Fibroblast of pulmonary artery (primary cell): ENCODE measurements at regions not wholly inside any gene's neighbourhood (a gene's known extent, or its start where the extent isn't known, plus 50 kb on each side); places are given as distances from the start of the nearest gene placed in this dataset.
A peak's percentile ranks its signal among the peaks of the same experiment; 100 is the strongest.

Experiments
- DNase-seq: peaks from one replicate; pipeline ENCODE4 v3.0.0-alpha.2; 2010; ENCODE audit warnings: low read depth
- H3K4me3 ChIP-seq: replicated peaks from 2 replicates; pipeline ENCODE4 v1.5.1; 2011; ENCODE audit warnings: low read depth, mild to moderate bottlenecking, control low read depth, low read length, moderate library complexity
- CTCF ChIP-seq: IDR thresholded peaks from 2 replicates; pipeline ENCODE4 v1.5.1; 2011; ENCODE audit warnings: mild to moderate bottlenecking, control low read depth, low read length, inconsistent platforms; ENCODE audit errors: missing control alignments

DNA sequence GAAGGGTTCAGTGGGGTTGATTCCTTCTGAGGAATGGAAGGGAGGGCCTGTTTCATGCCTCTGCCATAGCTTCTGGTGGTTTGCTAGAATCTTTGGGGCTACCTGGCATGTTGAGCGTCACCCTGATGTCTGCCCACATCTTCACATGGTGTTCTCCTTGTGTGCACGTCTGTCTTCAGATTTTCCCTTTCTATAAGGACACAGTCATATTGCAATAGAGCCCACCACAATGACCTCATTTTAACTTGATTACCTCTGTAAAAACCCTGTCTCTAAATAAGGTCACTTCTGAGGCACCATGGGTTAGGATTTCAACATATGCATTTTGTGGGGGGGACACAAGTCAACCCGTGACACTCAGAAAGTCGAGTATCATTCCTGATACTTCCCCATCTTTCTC is 257.9 kb downstream of the COG6 start:
- no peak for TF ChIP-seq CTCF
- H3K4me3 ChIP-seq = no peak overlapping the region
- DNase-seq = no peak

- peak; percentile 89 for DNase-seq
- no peak overlapping the region for H3K4me3 ChIP-seq
- no peak for TF ChIP-seq CTCF
Measured at GRCh38 chr13:39913928-39914327, 258.5 kb downstream of the COG6 start.

DNA sequence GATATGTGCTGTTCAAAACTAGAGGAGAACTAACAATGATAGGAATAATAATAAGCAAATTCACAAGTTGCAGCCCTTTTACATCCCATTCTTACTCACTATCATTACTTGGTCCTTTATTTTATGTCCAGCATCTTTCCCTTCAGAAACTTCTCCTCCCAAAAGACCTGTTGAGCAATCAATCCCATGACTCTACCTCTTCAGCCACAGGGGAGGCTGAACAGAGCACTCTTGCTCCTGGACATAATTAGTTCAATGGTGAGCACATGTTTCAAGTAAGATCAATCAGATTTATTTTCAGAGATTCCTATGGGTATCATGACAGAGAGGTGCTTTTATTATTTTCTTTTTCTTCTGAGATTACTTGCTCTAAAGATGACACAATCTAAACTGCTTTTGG is 260.0 kb downstream of the COG6 start:
- TF ChIP-seq CTCF = no peak
- no peak for DNase-seq
- H3K4me3 ChIP-seq = no peak overlapping the region

DNA sequence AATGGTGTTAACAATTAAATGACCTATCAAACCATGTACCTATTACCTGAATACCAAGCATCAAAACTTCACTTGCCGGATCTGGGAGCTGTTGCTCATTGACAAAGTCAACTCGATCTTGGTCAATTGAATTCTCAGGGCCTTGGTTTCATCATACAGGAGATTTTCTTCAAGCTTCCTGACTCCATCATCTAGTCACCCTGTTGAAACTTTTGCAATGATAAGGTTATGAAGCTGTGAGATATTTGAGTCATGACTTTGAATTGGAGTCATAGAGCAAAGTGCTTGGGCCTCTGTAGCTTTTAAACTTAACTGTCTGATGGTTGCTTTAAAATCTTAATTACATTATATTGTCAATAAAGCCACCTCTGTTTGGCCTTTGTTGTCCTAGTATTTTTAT is 260.9 kb downstream of the COG6 start:
- TF ChIP-seq CTCF = no peak
- peak; percentile 53 for DNase-seq
- no peak overlapping the region for H3K4me3 ChIP-seq

DNA sequence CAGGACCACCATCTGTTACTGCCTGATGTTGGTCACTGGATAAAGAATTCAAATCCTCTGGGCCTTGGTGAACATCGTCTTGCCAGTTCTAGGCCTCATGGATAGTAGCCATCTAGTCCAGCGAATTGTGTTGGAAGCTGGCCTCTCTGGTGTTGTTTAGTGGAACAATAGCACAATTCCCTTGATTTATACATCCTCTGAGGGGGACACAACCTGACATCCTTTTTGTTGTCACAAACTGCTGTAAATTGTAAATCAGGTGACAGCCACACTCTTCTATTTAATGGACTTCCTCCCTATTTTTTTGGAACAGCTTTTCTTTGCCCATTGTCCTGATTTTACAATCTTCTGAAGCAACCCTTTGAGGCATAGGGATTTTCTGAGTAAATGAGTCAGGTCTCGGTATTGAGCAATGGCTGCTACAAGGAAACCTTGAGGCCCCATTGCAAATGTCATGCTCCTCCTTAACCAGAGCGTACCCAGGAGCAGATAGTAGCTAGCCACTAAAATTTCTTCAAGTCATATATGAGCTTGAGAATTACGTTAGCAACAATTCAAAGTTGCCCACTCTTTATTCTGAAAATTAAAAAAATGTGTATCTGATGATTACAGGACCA is 263.3 kb downstream of the COG6 start:
- TF ChIP-seq CTCF = no peak
- H3K4me3 ChIP-seq = no peak overlapping the region
- peak; percentile 66 for DNase-seq

DNA sequence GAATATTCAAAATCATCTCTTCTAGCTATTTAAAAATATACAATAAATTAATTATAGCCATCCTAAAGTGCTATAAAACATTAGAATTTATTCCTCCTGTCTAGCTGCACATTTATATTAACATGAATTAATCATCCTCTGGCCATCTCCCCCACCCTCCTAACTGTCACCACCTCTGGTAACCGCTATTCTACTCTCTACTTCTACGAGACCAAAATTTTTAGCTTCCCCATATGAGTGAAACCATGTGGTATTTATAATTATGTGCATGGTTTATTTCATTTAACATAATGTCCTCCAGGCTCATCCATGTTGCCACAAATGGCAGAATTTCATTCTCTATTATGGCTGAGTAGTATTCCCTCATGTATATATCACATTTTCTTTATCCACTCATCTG is 265.2 kb downstream of the COG6 start:
- no peak overlapping the region for H3K4me3 ChIP-seq
- DNase-seq = no peak
- no peak for TF ChIP-seq CTCF

- H3K4me3 ChIP-seq = no peak overlapping the region
- no peak for DNase-seq
- TF ChIP-seq CTCF = no peak
Measured at GRCh38 chr13:39926345-39926744, 270.9 kb downstream of the COG6 start.
